ENCODE measurements at regions not wholly inside any gene's neighbourhood (a gene's known extent, or its start where the extent isn't known, plus 50 kb on each side); places are given as distances from the start of the nearest gene placed in this dataset.

DNA sequence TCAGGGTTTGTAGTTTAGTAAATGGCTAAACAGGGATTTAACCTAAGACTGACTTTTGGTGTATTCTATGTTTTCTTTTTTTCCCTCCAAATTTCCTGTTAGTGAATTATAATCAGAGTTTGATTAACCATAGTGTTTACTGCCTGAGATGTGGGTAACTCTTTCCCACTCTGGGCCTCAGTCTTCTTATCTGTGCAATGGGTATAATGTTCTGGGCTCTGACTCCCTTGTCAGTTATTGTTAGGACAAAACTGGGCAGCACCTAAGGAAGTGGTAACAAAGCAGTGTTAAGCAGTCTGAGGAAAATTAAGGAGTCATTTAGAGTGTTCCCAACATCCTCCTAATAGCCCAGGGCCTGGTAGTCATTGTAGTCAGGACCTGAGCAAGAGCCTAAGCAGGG, 206.4 kb upstream of the N4BP1 start:
- intact Hi-C loops (cut with micrococcal nuclease; ENCODE audit: unreplicated experiment): no loop called here
- Histone ChIP-seq H3K27ac (ENCODE audit: low read length) (no peak overlapping the region), H3K4me1 (ENCODE audit: control insufficient read depth, insufficient read depth, low read length) (no peaks in the 10 kb centered on the region), H3K4me3 (ENCODE audit: low read depth in 2 of 2, low read length in 2 of 2) (no peak overlapping the region), H3K9me3 (ENCODE audit: control insufficient read depth, insufficient read depth, low read depth, low read length) (no peaks in the 10 kb centered on the region), H3K27me3 (ENCODE audit: control insufficient read depth, insufficient read depth, low read length) (no peaks in the 10 kb centered on the region), H3K36me3 (ENCODE audit: control insufficient read depth, insufficient read depth, low read length) (no peaks in the 10 kb centered on the region)
- ChIA-PET POLR2A (no interaction called here), CTCF (no interaction called here)
- no peak for ATAC-seq
- in situ Hi-C loops (cut with HindIII; ENCODE audit: low pct_unique_long_range_greater_than_20kb, low sequenced_read_pairs): no loop called here
- no peak for DNase-seq (ENCODE audit: low read depth, low spot score)
- BruUV-seq (replicated peaks): no TSS peak
- TF ChIP-seq SIN3A (IDR thresholded peaks at IDR 0.05; ENCODE audit: borderline replicate concordance, insufficient read depth, low read depth, low read length): no peak
- TF ChIP-seq, protein P1, sequence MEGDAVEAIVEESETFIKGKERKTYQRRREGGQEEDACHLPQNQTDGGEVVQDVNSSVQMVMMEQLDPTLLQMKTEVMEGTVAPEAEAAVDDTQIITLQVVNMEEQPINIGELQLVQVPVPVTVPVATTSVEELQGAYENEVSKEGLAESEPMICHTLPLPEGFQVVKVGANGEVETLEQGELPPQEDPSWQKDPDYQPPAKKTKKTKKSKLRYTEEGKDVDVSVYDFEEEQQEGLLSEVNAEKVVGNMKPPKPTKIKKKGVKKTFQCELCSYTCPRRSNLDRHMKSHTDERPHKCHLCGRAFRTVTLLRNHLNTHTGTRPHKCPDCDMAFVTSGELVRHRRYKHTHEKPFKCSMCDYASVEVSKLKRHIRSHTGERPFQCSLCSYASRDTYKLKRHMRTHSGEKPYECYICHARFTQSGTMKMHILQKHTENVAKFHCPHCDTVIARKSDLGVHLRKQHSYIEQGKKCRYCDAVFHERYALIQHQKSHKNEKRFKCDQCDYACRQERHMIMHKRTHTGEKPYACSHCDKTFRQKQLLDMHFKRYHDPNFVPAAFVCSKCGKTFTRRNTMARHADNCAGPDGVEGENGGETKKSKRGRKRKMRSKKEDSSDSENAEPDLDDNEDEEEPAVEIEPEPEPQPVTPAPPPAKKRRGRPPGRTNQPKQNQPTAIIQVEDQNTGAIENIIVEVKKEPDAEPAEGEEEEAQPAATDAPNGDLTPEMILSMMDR (IDR thresholded peaks at IDR 0.05): no peak
- TF ChIP-seq TCF7L2 (IDR thresholded peaks at IDR 0.05; ENCODE audit: low read depth, low read length): no peak
- no peak for TF ChIP-seq POLR2AphosphoS5 (IDR thresholded peaks at IDR 0.05; ENCODE audit: low read depth, low read length)
- TF ChIP-seq, protein P2, sequence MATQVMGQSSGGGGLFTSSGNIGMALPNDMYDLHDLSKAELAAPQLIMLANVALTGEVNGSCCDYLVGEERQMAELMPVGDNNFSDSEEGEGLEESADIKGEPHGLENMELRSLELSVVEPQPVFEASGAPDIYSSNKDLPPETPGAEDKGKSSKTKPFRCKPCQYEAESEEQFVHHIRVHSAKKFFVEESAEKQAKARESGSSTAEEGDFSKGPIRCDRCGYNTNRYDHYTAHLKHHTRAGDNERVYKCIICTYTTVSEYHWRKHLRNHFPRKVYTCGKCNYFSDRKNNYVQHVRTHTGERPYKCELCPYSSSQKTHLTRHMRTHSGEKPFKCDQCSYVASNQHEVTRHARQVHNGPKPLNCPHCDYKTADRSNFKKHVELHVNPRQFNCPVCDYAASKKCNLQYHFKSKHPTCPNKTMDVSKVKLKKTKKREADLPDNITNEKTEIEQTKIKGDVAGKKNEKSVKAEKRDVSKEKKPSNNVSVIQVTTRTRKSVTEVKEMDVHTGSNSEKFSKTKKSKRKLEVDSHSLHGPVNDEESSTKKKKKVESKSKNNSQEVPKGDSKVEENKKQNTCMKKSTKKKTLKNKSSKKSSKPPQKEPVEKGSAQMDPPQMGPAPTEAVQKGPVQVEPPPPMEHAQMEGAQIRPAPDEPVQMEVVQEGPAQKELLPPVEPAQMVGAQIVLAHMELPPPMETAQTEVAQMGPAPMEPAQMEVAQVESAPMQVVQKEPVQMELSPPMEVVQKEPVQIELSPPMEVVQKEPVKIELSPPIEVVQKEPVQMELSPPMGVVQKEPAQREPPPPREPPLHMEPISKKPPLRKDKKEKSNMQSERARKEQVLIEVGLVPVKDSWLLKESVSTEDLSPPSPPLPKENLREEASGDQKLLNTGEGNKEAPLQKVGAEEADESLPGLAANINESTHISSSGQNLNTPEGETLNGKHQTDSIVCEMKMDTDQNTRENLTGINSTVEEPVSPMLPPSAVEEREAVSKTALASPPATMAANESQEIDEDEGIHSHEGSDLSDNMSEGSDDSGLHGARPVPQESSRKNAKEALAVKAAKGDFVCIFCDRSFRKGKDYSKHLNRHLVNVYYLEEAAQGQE (IDR thresholded peaks at IDR 0.05; ENCODE audit: insufficient read depth in 1 of 2, low read depth in 2 of 2, low read length in 1 of 2): no peak

- ChIA-PET POLR2A (no interaction called here), CTCF (no interaction called here)
- no peak for ATAC-seq
- no peaks in the 10 kb centered on the region for H3K27me3 ChIP-seq (ENCODE audit: control insufficient read depth, insufficient read depth, low read length)
- H3K4me3 ChIP-seq (ENCODE audit: low read depth in 2 of 2, low read length in 2 of 2): no peak overlapping the region
- in situ Hi-C loops (cut with HindIII; ENCODE audit: low pct_unique_long_range_greater_than_20kb, low sequenced_read_pairs): no loop called here
- no peaks in the 10 kb centered on the region for H3K36me3 ChIP-seq (ENCODE audit: control insufficient read depth, insufficient read depth, low read length)
- H3K4me1 ChIP-seq (ENCODE audit: control insufficient read depth, insufficient read depth, low read length): no peaks in the 10 kb centered on the region
- intact Hi-C loops (cut with micrococcal nuclease; ENCODE audit: unreplicated experiment): no loop called here
- TF ChIP-seq POLR2AphosphoS5 (IDR thresholded peaks at IDR 0.05; ENCODE audit: low read depth, low read length) (no peak), SIN3A (IDR thresholded peaks at IDR 0.05; ENCODE audit: borderline replicate concordance, insufficient read depth, low read depth, low read length) (no peak), TCF7L2 (IDR thresholded peaks at IDR 0.05; ENCODE audit: low read depth, low read length) (no peak)
- TF ChIP-seq, protein P1 (IDR thresholded peaks at IDR 0.05): no peak
- TF ChIP-seq, protein P2 (IDR thresholded peaks at IDR 0.05; ENCODE audit: insufficient read depth in 1 of 2, low read depth in 2 of 2, low read length in 1 of 2): no peak
- no peak for DNase-seq (ENCODE audit: low read depth, low spot score)
- no peak overlapping the region for H3K27ac ChIP-seq (ENCODE audit: low read length)
- H3K9me3 ChIP-seq (ENCODE audit: control insufficient read depth, insufficient read depth, low read depth, low read length): no peaks in the 10 kb centered on the region
- BruUV-seq (replicated peaks): no TSS peak
Observed at GRCh38 chr16:48814994-48815393, 205.0 kb upstream of the N4BP1 start.

Measured in Panc1 (cell line).